Mesenchymal stem cell (in vitro differentiated cells and primary cell): ENCODE measurements at regions not wholly inside any gene's neighbourhood (a gene's known extent, or its start where the extent isn't known, plus 50 kb on each side); places are given as distances from the start of the nearest gene placed in this dataset.

Source experiments
- DNase-seq: peaks from one replicate; pipeline ENCODE4 v3.0.0-alpha.2; 2013
- H2AFZ ChIP-seq: one replicate; pipeline ENCODE4 v1.6.1; 2013; ENCODE audit warnings: low read depth, mild to moderate bottlenecking, control low read depth, inconsistent platforms, low read length, moderate library complexity
- H2AK5ac ChIP-seq: 2 replicates; pipeline ENCODE4 v1.6.1; 2013; ENCODE audit warnings: low read length, moderate library complexity, mild to moderate bottlenecking, inconsistent platforms; ENCODE audit not compliant: severe bottlenecking
- H2BK120ac ChIP-seq: one replicate; pipeline ENCODE4 v1.6.1; 2013; ENCODE audit warnings: low read depth, mild to moderate bottlenecking, inconsistent platforms, low read length, moderate library complexity
- H2BK12ac ChIP-seq, 2 experiments: one replicate each; pipeline ENCODE4 v1.6.1; 2013; ENCODE audit warnings: inconsistent platforms in 2 of 2, low read length in 2 of 2, mild to moderate bottlenecking in 2 of 2, moderate library complexity in 2 of 2, control low read depth in 1 of 2
- H2BK15ac ChIP-seq: one replicate; pipeline ENCODE4 v1.6.1; 2013; ENCODE audit warnings: mild to moderate bottlenecking, low read depth, inconsistent platforms; ENCODE audit not compliant: poor library complexity, severe bottlenecking
- H2BK5ac ChIP-seq: 2 replicates; pipeline ENCODE4 v1.6.1; 2013; ENCODE audit warnings: low read depth, mild to moderate bottlenecking, low read length, control low read depth, inconsistent platforms; ENCODE audit not compliant: poor library complexity, severe bottlenecking
- H3K14ac ChIP-seq, 2 experiments: one replicate each; pipeline ENCODE4 v1.6.1; 2013; ENCODE audit warnings: inconsistent platforms in 2 of 2, low read length in 2 of 2, control low read depth in 1 of 2, mild to moderate bottlenecking in 1 of 2, moderate library complexity in 1 of 2
- H3K18ac ChIP-seq, 2 experiments: one replicate each; pipeline ENCODE4 v1.6.1; 2013; ENCODE audit warnings: inconsistent platforms in 2 of 2, low read length in 2 of 2, control low read depth in 1 of 2, low read depth in 1 of 2, mild to moderate bottlenecking in 1 of 2
- H3K23ac ChIP-seq, 2 experiments: one replicate each; pipeline ENCODE4 v1.6.1; 2013; ENCODE audit warnings: inconsistent platforms in 2 of 2, low read length in 2 of 2, mild to moderate bottlenecking in 2 of 2, moderate library complexity in 2 of 2, control low read depth in 1 of 2
- H3K27ac ChIP-seq: 2 replicates; pipeline ENCODE4 v1.5.1; 2013; ENCODE audit warnings: mild to moderate bottlenecking, moderate library complexity, low read length, control low read depth, inconsistent platforms; ENCODE audit not compliant: poor library complexity, severe bottlenecking
- H3K27me3 ChIP-seq, 2 experiments: 2 replicates each; pipeline versions ENCODE4 v1.6.1 to v1.7.0; 2013; ENCODE audit warnings: low read length in 2 of 2, mild to moderate bottlenecking in 2 of 2, moderate library complexity in 2 of 2, control low read depth in 1 of 2, inconsistent platforms in 1 of 2; ENCODE audit not compliant: control insufficient read depth in 1 of 2, insufficient read depth in 1 of 2
- H3K36me3 ChIP-seq, 2 experiments: 2 replicates each; pipeline versions ENCODE4 v1.6.1 to v1.7.0; 2013; ENCODE audit warnings: low read length in 2 of 2, control low read depth in 1 of 2, inconsistent platforms in 1 of 2, low read depth in 1 of 2, mild to moderate bottlenecking in 1 of 2; ENCODE audit not compliant: insufficient read depth in 2 of 2, control insufficient read depth in 1 of 2
- H3K4ac ChIP-seq, 2 experiments: one replicate each; pipeline ENCODE4 v1.6.1; 2013; ENCODE audit warnings: inconsistent platforms in 2 of 2, low read length in 2 of 2, mild to moderate bottlenecking in 2 of 2, moderate library complexity in 2 of 2, control low read depth in 1 of 2, low read depth in 1 of 2
- H3K4me1 ChIP-seq: 2 replicates; pipeline ENCODE4 v1.6.1; 2013; ENCODE audit warnings: low read depth, low read length, control low read depth; ENCODE audit not compliant: control insufficient read depth, insufficient read depth
- H3K4me2 ChIP-seq: 2 replicates; pipeline ENCODE4 v1.6.1; 2013; ENCODE audit warnings: low read length, mild to moderate bottlenecking, inconsistent platforms; ENCODE audit not compliant: poor library complexity, severe bottlenecking
- H3K4me3 ChIP-seq, 2 experiments: 2 replicates each; pipeline versions ENCODE4 v1.5.1 to v1.7.0; 2013; ENCODE audit warnings: low read length in 2 of 2, mild to moderate bottlenecking in 2 of 2, control low read depth in 1 of 2, low read depth in 1 of 2; ENCODE audit not compliant: insufficient read depth in 1 of 2
- H3K79me1 ChIP-seq: replicated peaks from 2 replicates; pipeline ENCODE4 v1.6.1; 2013; ENCODE audit warnings: mild to moderate bottlenecking, control low read depth, low read length, inconsistent platforms; ENCODE audit not compliant: poor library complexity, severe bottlenecking
- H3K9ac ChIP-seq: 2 replicates; pipeline ENCODE4 v1.7.0; 2013; ENCODE audit warnings: mild to moderate bottlenecking, low read length, moderate library complexity
- H3K9me3 ChIP-seq: 2 replicates; pipeline ENCODE4 v1.7.0; 2013; ENCODE audit warnings: mild to moderate bottlenecking, low read length; ENCODE audit not compliant: control insufficient read depth
- H4K8ac ChIP-seq: one replicate; pipeline ENCODE4 v1.6.1; 2013; ENCODE audit warnings: inconsistent platforms, mild to moderate bottlenecking, low read length, moderate library complexity
- H4K91ac ChIP-seq: one replicate; pipeline ENCODE4 v1.6.1; 2013; ENCODE audit warnings: mild to moderate bottlenecking, low read length, inconsistent platforms
- WGBS: methylation state at CpG from one replicate; pipeline ENCODE4 v1.1.7; 2013; ENCODE audit warnings: mixed read lengths; 5-methylcytosine and 5-hydroxymethylcytosine counted together

- Histone ChIP-seq H3K4me3 (no peak overlapping the region), H3K27ac (no peak overlapping the region), H3K79me1 (no peaks in the 10 kb centered on the region), H2BK12ac (no peak overlapping the region), H2AFZ (no peak overlapping the region), H4K8ac (no peak overlapping the region), H3K14ac (no peak overlapping the region), H3K9me3 (peaks cover 3% of the 10 kb centered on the region), H3K27me3 (no peaks in the 10 kb centered on the region), H3K23ac (no peak overlapping the region), H2BK5ac (no peak overlapping the region), H3K4me1 (no peaks in the 10 kb centered on the region), H3K36me3 (no peaks in the 10 kb centered on the region), H3K4ac (no peak overlapping the region), H2BK15ac (no peak overlapping the region), H2BK120ac (no peak overlapping the region), H3K9ac (no peak overlapping the region), H4K91ac (no peak overlapping the region), H3K18ac (no peak overlapping the region), H2AK5ac (no peak overlapping the region), H3K4me2 (no peak overlapping the region)
- no peak for DNase-seq
- WGBS = 88% methylated on average over 2 of the region's 2 CpGs
Observed at GRCh38 chr13:104310861-104311260, 1244.6 kb upstream of the SLC10A2 start.

GRCh38 chr13:104309431-104309830 lies 1243.2 kb upstream of the SLC10A2 start:
- Histone ChIP-seq H3K18ac (no peak overlapping the region), H3K9me3 (peaks cover 3% of the 10 kb centered on the region), H3K4me2 (no peak overlapping the region), H2BK15ac (no peak overlapping the region), H3K36me3 (no peaks in the 10 kb centered on the region), H3K4ac (no peak overlapping the region), H2BK120ac (no peak overlapping the region), H3K14ac (no peak overlapping the region), H3K27me3 (no peaks in the 10 kb centered on the region), H4K91ac (no peak overlapping the region), H3K4me3 (no peak overlapping the region), H3K23ac (no peak overlapping the region), H3K4me1 (no peaks in the 10 kb centered on the region), H4K8ac (no peak overlapping the region), H3K79me1 (no peaks in the 10 kb centered on the region), H2AK5ac (no peak overlapping the region), H2BK5ac (no peak overlapping the region), H3K9ac (no peak overlapping the region), H2AFZ (no peak overlapping the region), H2BK12ac (no peak overlapping the region), H3K27ac (no peak overlapping the region)
- no peak for DNase-seq
- WGBS = 91% methylated on average over 1 of the region's 1 CpG

DNA sequence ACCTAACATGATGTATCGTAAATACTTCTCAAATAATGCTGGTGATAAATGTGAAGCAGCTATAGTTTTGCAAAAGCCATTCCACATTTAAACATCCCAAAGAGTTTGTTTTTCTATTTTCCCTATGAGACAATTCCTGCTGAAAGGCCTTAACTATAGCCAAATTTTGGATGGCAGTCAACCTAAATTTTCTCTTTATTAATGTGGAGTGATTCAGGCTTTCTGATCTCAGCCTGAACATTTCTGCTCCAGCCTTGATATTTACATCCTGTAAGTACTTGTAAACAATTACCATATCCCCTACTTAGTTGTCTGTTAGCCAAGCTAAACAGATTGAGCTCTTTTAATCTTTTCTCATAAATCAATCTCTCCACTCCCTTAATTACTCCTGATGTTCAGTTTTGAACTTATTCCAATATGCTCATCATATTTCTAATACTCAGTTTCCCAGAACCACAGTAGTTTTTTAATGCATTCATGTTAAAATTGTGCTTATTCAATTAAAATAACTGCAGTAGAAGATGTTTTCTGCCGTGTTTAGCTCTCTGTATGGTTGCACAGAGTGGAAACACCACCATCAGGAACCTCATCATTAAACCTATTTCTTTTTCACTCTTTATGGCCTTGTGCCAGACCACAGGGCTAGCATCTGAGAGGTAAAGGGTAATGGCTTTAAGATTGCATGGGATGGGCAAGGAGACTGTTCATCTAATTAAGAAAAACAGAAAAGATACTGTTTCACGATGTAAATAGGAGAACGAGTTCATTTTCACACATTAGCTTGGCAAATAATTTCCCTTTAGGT lies 1235.2 kb upstream of the SLC10A2 start:
- Histone ChIP-seq H3K9me3 (no peaks in the 10 kb centered on the region), H3K4me2 (no peak overlapping the region), H2BK5ac (no peak overlapping the region), H3K27ac (no peak overlapping the region), H3K79me1 (no peaks in the 10 kb centered on the region), H3K9ac (no peak overlapping the region), H3K14ac (no peak overlapping the region), H2AK5ac (no peak overlapping the region), H2AFZ (no peak overlapping the region), H3K23ac (no peak overlapping the region), H3K18ac (no peak overlapping the region), H3K36me3 (no peaks in the 10 kb centered on the region), H2BK12ac (no peak overlapping the region), H2BK15ac (no peak overlapping the region), H3K27me3 (no peaks in the 10 kb centered on the region), H4K91ac (no peak overlapping the region), H2BK120ac (no peak overlapping the region), H4K8ac (no peak overlapping the region), H3K4me3 (no peak overlapping the region), H3K4ac (no peak overlapping the region), H3K4me1 (no peaks in the 10 kb centered on the region)
- WGBS = 77% methylated on average over 3 of the region's 4 CpGs
- DNase-seq = peak; percentile 35

- Histone ChIP-seq H4K8ac (no peak overlapping the region), H3K9ac (no peak overlapping the region), H3K18ac (no peak overlapping the region), H3K36me3 (no peaks in the 10 kb centered on the region), H2BK120ac (no peak overlapping the region), H3K4ac (no peak overlapping the region), H2BK15ac (no peak overlapping the region), H3K14ac (no peak overlapping the region), H3K27ac (no peak overlapping the region), H2AFZ (no peak overlapping the region), H3K4me1 (no peaks in the 10 kb centered on the region), H3K4me3 (no peak overlapping the region), H2BK5ac (no peak overlapping the region), H3K27me3 (no peaks in the 10 kb centered on the region), H3K4me2 (no peak overlapping the region), H2AK5ac (no peak overlapping the region), H3K9me3 (no peaks in the 10 kb centered on the region), H3K79me1 (no peaks in the 10 kb centered on the region), H4K91ac (no peak overlapping the region), H3K23ac (no peak overlapping the region), H2BK12ac (no peak overlapping the region)
- WGBS = 33% methylated on average over 2 of the region's 2 CpGs
- DNase-seq = no peak
Observed at GRCh38 chr13:104297075-104297474, 1230.9 kb upstream of the SLC10A2 start.
